SU-DHL-6 (cell line): ENCODE measurements at regions not wholly inside any gene's neighbourhood (a gene's known extent, or its start where the extent isn't known, plus 50 kb on each side); places are given as distances from the start of the nearest gene placed in this dataset.

Source experiments
- EZH2phosphoT487 ChIP-seq: fragments of 200-600 bp; sonication (generic), shearing (Covaris generic); conservative IDR thresholded peaks from 2 replicates; pipeline ENCODE4 v1.6.1; 2018; ENCODE audit warnings: mild to moderate bottlenecking, antibody characterized with exemption, low read length, moderate library complexity, mixed read lengths
- TF ChIP-seq, protein P1 (sequence below): fragments of 200-600 bp; sonication (generic); IDR thresholded peaks from one replicate; pipeline ENCODE4 v1.5.1; 2017; ENCODE audit warnings: antibody characterized with exemption, mild to moderate bottlenecking, low read length, moderate library complexity; ENCODE audit not compliant: insufficient read depth, poor library complexity, severe bottlenecking

DNA sequence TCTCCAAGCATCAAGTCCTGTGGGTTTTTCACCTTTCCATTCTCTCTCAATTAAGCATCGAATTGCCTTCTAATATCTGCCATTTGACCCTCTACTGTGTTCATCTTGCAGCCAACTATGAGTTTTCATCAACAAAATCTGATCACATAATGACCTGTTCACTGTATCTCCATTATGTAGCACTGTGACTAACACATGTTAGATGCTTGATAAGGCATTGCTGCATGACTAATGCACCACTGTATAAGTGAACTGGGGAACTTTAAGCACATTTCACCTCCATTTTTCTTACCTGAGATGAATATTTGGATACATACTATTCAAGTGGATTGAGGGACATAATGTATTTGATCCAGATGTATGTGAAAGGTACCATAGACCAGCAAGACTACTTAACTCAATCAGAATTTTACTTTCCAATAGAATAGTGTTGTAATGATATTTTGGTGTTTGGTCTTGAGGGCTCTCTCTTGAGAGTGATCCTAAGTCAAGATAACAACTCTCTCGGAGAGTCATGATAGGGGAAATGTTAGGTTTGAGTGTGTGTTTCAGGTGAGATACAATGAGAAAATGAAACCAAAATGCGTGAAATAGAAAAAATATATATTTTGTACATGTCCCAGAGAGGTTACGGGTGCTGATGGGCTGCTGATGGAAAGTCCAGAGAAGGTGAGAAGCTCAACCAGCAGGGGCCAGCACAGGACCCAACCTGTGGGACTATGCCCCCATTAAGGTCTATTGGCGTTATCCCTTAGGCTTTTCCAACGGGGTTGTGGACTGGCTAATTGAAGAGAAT, 60.2 kb upstream of the HS3ST1 start:
- TF ChIP-seq EZH2phosphoT487 = no peak
- TF ChIP-seq, protein P1, sequence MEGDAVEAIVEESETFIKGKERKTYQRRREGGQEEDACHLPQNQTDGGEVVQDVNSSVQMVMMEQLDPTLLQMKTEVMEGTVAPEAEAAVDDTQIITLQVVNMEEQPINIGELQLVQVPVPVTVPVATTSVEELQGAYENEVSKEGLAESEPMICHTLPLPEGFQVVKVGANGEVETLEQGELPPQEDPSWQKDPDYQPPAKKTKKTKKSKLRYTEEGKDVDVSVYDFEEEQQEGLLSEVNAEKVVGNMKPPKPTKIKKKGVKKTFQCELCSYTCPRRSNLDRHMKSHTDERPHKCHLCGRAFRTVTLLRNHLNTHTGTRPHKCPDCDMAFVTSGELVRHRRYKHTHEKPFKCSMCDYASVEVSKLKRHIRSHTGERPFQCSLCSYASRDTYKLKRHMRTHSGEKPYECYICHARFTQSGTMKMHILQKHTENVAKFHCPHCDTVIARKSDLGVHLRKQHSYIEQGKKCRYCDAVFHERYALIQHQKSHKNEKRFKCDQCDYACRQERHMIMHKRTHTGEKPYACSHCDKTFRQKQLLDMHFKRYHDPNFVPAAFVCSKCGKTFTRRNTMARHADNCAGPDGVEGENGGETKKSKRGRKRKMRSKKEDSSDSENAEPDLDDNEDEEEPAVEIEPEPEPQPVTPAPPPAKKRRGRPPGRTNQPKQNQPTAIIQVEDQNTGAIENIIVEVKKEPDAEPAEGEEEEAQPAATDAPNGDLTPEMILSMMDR = no peak
